ENCODE measurements at regions not wholly inside any gene's neighbourhood (a gene's known extent, or its start where the extent isn't known, plus 50 kb on each side); places are given as distances from the start of the nearest gene placed in this dataset.
A peak's percentile ranks its signal among the peaks of the same experiment; 100 is the strongest.

- H3K27me3 Mint-ChIP-seq, result no peaks in the 10 kb centered on the region
- H3K36me3 Mint-ChIP-seq, result no peaks in the 10 kb centered on the region
- H3K9me3 ChIP-seq (ENCODE audit: low read length), result no peaks in the 10 kb centered on the region
- no peak overlapping the region for H3K4me3 ChIP-seq (ENCODE audit: low read length)
- no peak overlapping the region for H3K4me3 Mint-ChIP-seq
- no peaks in the 10 kb centered on the region for H3K27me3 ChIP-seq (ENCODE audit: insufficient read depth, low read length, poor library complexity, severe bottlenecking)
- no peaks in the 10 kb centered on the region for H3K9me3 Mint-ChIP-seq
- no peaks in the 10 kb centered on the region for H3K4me1 ChIP-seq (ENCODE audit: insufficient read depth, low read length)
- ChIA-PET CTCF (interaction anchor here (1.2 kb wide), 1 partner anchor 74 kb away, joined by 3 read pairs; no protein-coding TSS in a partner anchor), POLR2A (no interaction called here)
- H3K27ac ChIP-seq (ENCODE audit: low read depth, low read length), result no peak overlapping the region
- no peaks in the 10 kb centered on the region for H3K4me1 Mint-ChIP-seq
- no peak for DNase-seq
- H3K27ac Mint-ChIP-seq, result peak overlapping the region in 1 of 8 donors; percentile 34
- H3K36me3 ChIP-seq (ENCODE audit: insufficient read depth, low read length), result no peaks in the 10 kb centered on the region
Measured at GRCh38 chr3:14335774-14336748, 66.3 kb upstream of the SLC6A6 start.

GRCh38 chr3:14336749-14337598 is 65.4 kb upstream of the SLC6A6 start:
- POLR2A ChIA-PET, result no interaction called here
- no peak overlapping the region for H3K27ac Mint-ChIP-seq
- CTCF ChIA-PET, result interaction anchor here (1.2 kb wide), 1 partner anchor 75 kb away, joined by 3 read pairs; no protein-coding TSS in a partner anchor
- Histone ChIP-seq H3K27me3 (ENCODE audit: insufficient read depth, low read length, poor library complexity, severe bottlenecking) (no peaks in the 10 kb centered on the region), H3K9me3 (ENCODE audit: low read length) (no peaks in the 10 kb centered on the region), H3K27ac (ENCODE audit: low read depth, low read length) (no peak overlapping the region), H3K4me1 (ENCODE audit: insufficient read depth, low read length) (no peaks in the 10 kb centered on the region), H3K4me3 (ENCODE audit: low read length) (no peak overlapping the region), H3K36me3 (ENCODE audit: insufficient read depth, low read length) (no peaks in the 10 kb centered on the region)
- DNase-seq, result no peak
- no peak overlapping the region for H3K4me3 Mint-ChIP-seq
- no peaks in the 10 kb centered on the region for H3K27me3 Mint-ChIP-seq
- no peaks in the 10 kb centered on the region for H3K9me3 Mint-ChIP-seq
- no peaks in the 10 kb centered on the region for H3K4me1 Mint-ChIP-seq
- no peaks in the 10 kb centered on the region for H3K36me3 Mint-ChIP-seq

GRCh38 chr3:14337828-14338227 is 64.6 kb upstream of the SLC6A6 start:
- Mint-ChIP-seq H3K36me3 (no peaks in the 10 kb centered on the region), H3K27ac (no peak overlapping the region), H3K27me3 (no peaks in the 10 kb centered on the region), H3K9me3 (no peaks in the 10 kb centered on the region), H3K4me1 (no peaks in the 10 kb centered on the region), H3K4me3 (no peak overlapping the region)
- no peaks in the 10 kb centered on the region for H3K4me1 ChIP-seq (ENCODE audit: insufficient read depth, low read length)
- H3K27ac ChIP-seq (ENCODE audit: low read depth, low read length), result no peak overlapping the region
- POLR2A ChIA-PET, result no interaction called here
- no peaks in the 10 kb centered on the region for H3K27me3 ChIP-seq (ENCODE audit: insufficient read depth, low read length, poor library complexity, severe bottlenecking)
- no peak overlapping the region for H3K4me3 ChIP-seq (ENCODE audit: low read length)
- H3K9me3 ChIP-seq (ENCODE audit: low read length), result no peaks in the 10 kb centered on the region
- H3K36me3 ChIP-seq (ENCODE audit: insufficient read depth, low read length), result no peaks in the 10 kb centered on the region
- DNase-seq, result no peak
- CTCF ChIA-PET, result no interaction called here

GRCh38 chr3:14338242-14338641 is 64.2 kb upstream of the SLC6A6 start:
- Histone ChIP-seq H3K4me1 (ENCODE audit: insufficient read depth, low read length) (no peaks in the 10 kb centered on the region), H3K9me3 (ENCODE audit: low read length) (no peaks in the 10 kb centered on the region), H3K27me3 (ENCODE audit: insufficient read depth, low read length, poor library complexity, severe bottlenecking) (no peaks in the 10 kb centered on the region), H3K36me3 (ENCODE audit: insufficient read depth, low read length) (no peaks in the 10 kb centered on the region), H3K27ac (ENCODE audit: low read depth, low read length) (no peak overlapping the region), H3K4me3 (ENCODE audit: low read length) (no peak overlapping the region)
- no peak overlapping the region for H3K27ac Mint-ChIP-seq
- H3K4me3 Mint-ChIP-seq, result no peak overlapping the region
- CTCF ChIA-PET, result no interaction called here
- H3K9me3 Mint-ChIP-seq, result no peaks in the 10 kb centered on the region
- POLR2A ChIA-PET, result no interaction called here
- no peaks in the 10 kb centered on the region for H3K4me1 Mint-ChIP-seq
- DNase-seq, result no peak
- no peaks in the 10 kb centered on the region for H3K27me3 Mint-ChIP-seq
- no peaks in the 10 kb centered on the region for H3K36me3 Mint-ChIP-seq

- Histone ChIP-seq H3K4me1 (ENCODE audit: insufficient read depth, low read length) (no peaks in the 10 kb centered on the region), H3K27me3 (ENCODE audit: insufficient read depth, low read length, poor library complexity, severe bottlenecking) (no peaks in the 10 kb centered on the region), H3K9me3 (ENCODE audit: low read length) (no peaks in the 10 kb centered on the region), H3K36me3 (ENCODE audit: insufficient read depth, low read length) (no peaks in the 10 kb centered on the region), H3K27ac (ENCODE audit: low read depth, low read length) (no peak overlapping the region), H3K4me3 (ENCODE audit: low read length) (no peak overlapping the region)
- ChIA-PET POLR2A (no interaction called here), CTCF (no interaction called here)
- Mint-ChIP-seq H3K9me3 (no peaks in the 10 kb centered on the region), H3K4me1 (no peaks in the 10 kb centered on the region), H3K36me3 (no peaks in the 10 kb centered on the region), H3K4me3 (no peak overlapping the region), H3K27ac (no peak overlapping the region), H3K27me3 (no peaks in the 10 kb centered on the region)
- DNase-seq, result no peak
Measured at GRCh38 chr3:14338898-14339458, 63.4 kb upstream of the SLC6A6 start.

GRCh38 chr3:14340960-14341708 is 61.3 kb upstream of the SLC6A6 start:
- POLR2A ChIA-PET, result no interaction called here
- Histone ChIP-seq H3K27ac (ENCODE audit: low read depth, low read length) (no peak overlapping the region), H3K36me3 (ENCODE audit: insufficient read depth, low read length) (no peaks in the 10 kb centered on the region), H3K4me3 (ENCODE audit: low read length) (no peak overlapping the region), H3K9me3 (ENCODE audit: low read length) (no peaks in the 10 kb centered on the region), H3K4me1 (ENCODE audit: insufficient read depth, low read length) (no peaks in the 10 kb centered on the region), H3K27me3 (ENCODE audit: insufficient read depth, low read length, poor library complexity, severe bottlenecking) (no peaks in the 10 kb centered on the region)
- Mint-ChIP-seq H3K36me3 (no peaks in the 10 kb centered on the region), H3K27ac (no peak overlapping the region), H3K4me3 (peak overlapping the region in 1 of 7 donors; percentile 11), H3K27me3 (peaks cover 0 to 7% of the 10 kb centered on the region in 2 donors), H3K4me1 (no peaks in the 10 kb centered on the region), H3K9me3 (no peaks in the 10 kb centered on the region)
- DNase-seq, result no peak
- CTCF ChIA-PET, result no interaction called here

- H3K27ac ChIP-seq (ENCODE audit: low read depth, low read length), result no peak overlapping the region
- no peaks in the 10 kb centered on the region for H3K36me3 ChIP-seq (ENCODE audit: insufficient read depth, low read length)
- no peaks in the 10 kb centered on the region for H3K4me1 ChIP-seq (ENCODE audit: insufficient read depth, low read length)
- Mint-ChIP-seq H3K36me3 (no peaks in the 10 kb centered on the region), H3K27ac (peak overlapping the region in 1 of 8 donors; percentile 22), H3K4me1 (no peaks in the 10 kb centered on the region), H3K27me3 (peaks cover 0 to 11% of the 10 kb centered on the region in 2 donors), H3K9me3 (no peaks in the 10 kb centered on the region), H3K4me3 (no peak overlapping the region)
- ChIA-PET CTCF (no interaction called here), POLR2A (no interaction called here)
- H3K9me3 ChIP-seq (ENCODE audit: low read length), result no peaks in the 10 kb centered on the region
- no peaks in the 10 kb centered on the region for H3K27me3 ChIP-seq (ENCODE audit: insufficient read depth, low read length, poor library complexity, severe bottlenecking)
- DNase-seq, result no peak
- H3K4me3 ChIP-seq (ENCODE audit: low read length), result no peak overlapping the region
Measured at GRCh38 chr3:14343338-14344112, 58.9 kb upstream of the SLC6A6 start.

Measured in CD8-positive, alpha-beta memory T cell (primary cell).